HepG2 (cell line): ENCODE measurements at regions not wholly inside any gene's neighbourhood (a gene's known extent, or its start where the extent isn't known, plus 50 kb on each side); places are given as distances from the start of the nearest gene placed in this dataset.

ENCODE experiments used
- AHR ChIP-seq: IDR thresholded peaks from 2 replicates; pipeline ENCODE4 v1.6.1; 2018; ENCODE audit warnings: missing genetic modification reagents, missing compliant biosample characterization
- CAMTA2 ChIP-seq: sonication (generic); formaldehyde crosslinking; IDR thresholded peaks from 2 replicates; pipeline ENCODE4 v1.4.0; 2020; ENCODE audit warnings: mild to moderate bottlenecking, missing genetic modification reagents, borderline replicate concordance
- ETV6 ChIP-seq: sonication (generic); formaldehyde crosslinking; conservative IDR thresholded peaks from 2 replicates; pipeline ENCODE4 v1.4.0; 2020; ENCODE audit warnings: missing genetic modification reagents
- FIP1L1 ChIP-seq: fragments of 200-400 bp; formaldehyde crosslinking; IDR thresholded peaks from 2 replicates; pipeline ENCODE4 v1.6.1; 2018; ENCODE audit warnings: low read depth, mild to moderate bottlenecking, low read length, moderate library complexity, borderline replicate concordance; ENCODE audit not compliant: insufficient read depth
- FOXC1 ChIP-seq: sonication (generic); formaldehyde crosslinking; IDR thresholded peaks from 2 replicates; pipeline ENCODE4 v1.8.0; 2022; ENCODE audit warnings: mild to moderate bottlenecking, missing genetic modification reagents, borderline replicate concordance
- HOXA3 ChIP-seq: sonication (generic); formaldehyde crosslinking; IDR thresholded peaks from 2 replicates; pipeline ENCODE4 v1.5.0; 2020; ENCODE audit warnings: missing genetic modification reagents
- IKZF5 ChIP-seq: IDR thresholded peaks from 2 replicates; pipeline ENCODE4 v1.6.1; 2018; ENCODE audit warnings: missing genetic modification reagents, mild to moderate bottlenecking, missing compliant biosample characterization
- KIAA2018 ChIP-seq: sonication (generic); formaldehyde crosslinking; IDR thresholded peaks from 2 replicates; pipeline ENCODE4 v1.5.0; 2020; ENCODE audit warnings: mild to moderate bottlenecking, missing genetic modification reagents, borderline replicate concordance
- MBD4 ChIP-seq: IDR thresholded peaks from 2 replicates; pipeline ENCODE4 v1.6.1; 2012; ENCODE audit warnings: low read length, inconsistent platforms, borderline replicate concordance
- NPAS2 ChIP-seq: sonication (generic); formaldehyde crosslinking; IDR thresholded peaks from 2 replicates; pipeline ENCODE4 v1.8.0; 2022; ENCODE audit warnings: mild to moderate bottlenecking, missing genetic modification reagents, borderline replicate concordance
- POLR2A ChIP-seq, 2 experiments: IDR thresholded peaks; 2 replicates each; pipeline ENCODE4 v1.6.1; 2011; ENCODE audit warnings: low read depth in 2 of 2, low read length in 2 of 2, mild to moderate bottlenecking in 1 of 2, moderate library complexity in 1 of 2; ENCODE audit not compliant: insufficient read depth in 1 of 2
- TBX3 ChIP-seq: fragments of 450-650 bp; IDR thresholded peaks from 2 replicates; pipeline ENCODE4 v1.6.1; 2017; ENCODE audit warnings: antibody characterized with exemption, mild to moderate bottlenecking, inconsistent platforms, borderline replicate concordance
- ZC3H13 ChIP-seq: sonication (generic); formaldehyde crosslinking; IDR thresholded peaks from 2 replicates; pipeline ENCODE4 v1.8.1; 2023; ENCODE audit warnings: mild to moderate bottlenecking, missing genetic modification reagents, moderate library complexity
- ZMYM4 ChIP-seq: sonication (generic); formaldehyde crosslinking; IDR thresholded peaks from 2 replicates; pipeline ENCODE4 v1.8.1; 2023; ENCODE audit warnings: mild to moderate bottlenecking, missing genetic modification reagents
- ZNF230 ChIP-seq: sonication (generic); formaldehyde crosslinking; IDR thresholded peaks from 2 replicates; pipeline ENCODE4 v1.4.0; 2020; ENCODE audit warnings: mild to moderate bottlenecking, missing genetic modification reagents
- ZNF44 ChIP-seq: sonication (generic); formaldehyde crosslinking; IDR thresholded peaks from 2 replicates; pipeline ENCODE4 v1.5.1; 2020; ENCODE audit warnings: mild to moderate bottlenecking, missing genetic modification reagents

DNA sequence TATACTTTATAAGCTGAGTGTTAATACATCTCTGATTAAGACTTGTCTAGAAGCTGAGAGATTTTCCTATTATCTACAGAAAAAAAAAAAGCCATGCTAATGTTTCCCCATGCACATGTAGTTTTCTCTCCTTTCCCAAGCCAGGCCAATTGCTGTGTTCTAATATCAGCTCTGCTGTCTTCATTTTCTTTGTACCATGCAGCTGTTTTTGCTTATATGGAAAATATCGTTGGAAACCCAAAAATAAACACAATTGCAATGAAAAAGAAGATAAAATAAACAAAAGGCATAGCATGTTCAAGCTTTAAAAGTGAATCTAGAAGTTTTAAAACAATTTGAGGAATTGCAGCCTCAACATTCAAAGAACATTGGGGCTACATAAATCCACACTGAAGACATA is 817.4 kb upstream of the ACVR2A start (continued):
- TF ChIP-seq KIAA2018 (CRISPR knock-in tag) (no peak), TBX3 (no peak), IKZF5 (CRISPR knock-in tag) (no peak), ZC3H13 (CRISPR knock-in tag) (no peak), AHR (CRISPR knock-in tag) (no peak), ZNF44 (CRISPR knock-in tag) (no peak), MBD4 (no peak), POLR2A (IDR thresholded peaks at IDR 0.05; ENCODE audit: insufficient read depth in 1 of 2, low read depth in 2 of 2, low read length in 2 of 2) (no peak), HOXA3 (no peak), ETV6 (CRISPR knock-in tag) (no peak), FOXC1 (CRISPR knock-in tag) (no peak), FIP1L1 (no peak), ZMYM4 (CRISPR knock-in tag) (no peak), CAMTA2 (no peak), ZNF230 (no peak), NPAS2 (no peak)
